Activated T-helper 17 cell treated with anti-CD3 and anti-CD28 coated beads, Interleukin-2, amount 50 U/mL, for 72 hours (primary cell): ENCODE measurements at regions not wholly inside any gene's neighbourhood (a gene's known extent, or its start where the extent isn't known, plus 50 kb on each side); places are given as distances from the start of the nearest gene placed in this dataset.

Experiments
- ATAC-seq: fragments of 150-1000 bp; cut with Tn5 transposase; replicated peaks from 2 replicates; pipeline ENCODE4 v1.10.0; 2021; ENCODE audit warnings: mild to moderate bottlenecking, moderate library complexity
- H3K27ac Mint-ChIP-seq: one replicate; pipeline ENCODE4 v1.8.0; 2022; ENCODE audit warnings: mixed read lengths
- H3K27me3 Mint-ChIP-seq: one replicate; pipeline ENCODE4 v1.8.0; 2022; ENCODE audit warnings: mixed read lengths
- H3K36me3 Mint-ChIP-seq: one replicate; pipeline ENCODE4 v1.8.0; 2022; ENCODE audit warnings: low read depth, mild to moderate bottlenecking, mixed read lengths
- H3K4me1 Mint-ChIP-seq: one replicate; pipeline ENCODE4 v1.8.0; 2022; ENCODE audit warnings: mixed read lengths
- H3K4me3 Mint-ChIP-seq: one replicate; pipeline ENCODE4 v1.8.0; 2022; ENCODE audit warnings: mild to moderate bottlenecking, mixed read lengths
- H3K9me3 Mint-ChIP-seq: one replicate; pipeline ENCODE4 v1.8.0; 2022; ENCODE audit warnings: mixed read lengths

- H3K9me3 Mint-ChIP-seq: no peaks in the 10 kb centered on the region
- no peaks in the 10 kb centered on the region for H3K36me3 Mint-ChIP-seq
- ATAC-seq: no peak
- peaks cover 3% of the 10 kb centered on the region for H3K27me3 Mint-ChIP-seq
- H3K4me1 Mint-ChIP-seq: no peaks in the 10 kb centered on the region
- H3K27ac Mint-ChIP-seq: no peak overlapping the region
- H3K4me3 Mint-ChIP-seq: no peak overlapping the region
Measured at GRCh38 chr3:25945836-25946235, 155.9 kb downstream of the OXSM start.

GRCh38 chr3:25952133-25952532 lies 162.2 kb downstream of the OXSM start:
- no peak for ATAC-seq
- Mint-ChIP-seq H3K9me3 (no peaks in the 10 kb centered on the region), H3K27me3 (peaks cover 3% of the 10 kb centered on the region), H3K27ac (no peak overlapping the region), H3K4me1 (no peaks in the 10 kb centered on the region), H3K36me3 (no peaks in the 10 kb centered on the region), H3K4me3 (no peak overlapping the region)

GRCh38 chr3:25957026-25957425 lies 167.1 kb downstream of the OXSM start:
- no peak for ATAC-seq
- Mint-ChIP-seq H3K27ac (no peak overlapping the region), H3K9me3 (no peaks in the 10 kb centered on the region), H3K4me1 (no peaks in the 10 kb centered on the region), H3K27me3 (no peaks in the 10 kb centered on the region), H3K36me3 (no peaks in the 10 kb centered on the region), H3K4me3 (no peak overlapping the region)

GRCh38 chr3:25960776-25961175 lies 170.9 kb downstream of the OXSM start:
- Mint-ChIP-seq H3K4me3 (no peak overlapping the region), H3K9me3 (no peaks in the 10 kb centered on the region), H3K4me1 (no peaks in the 10 kb centered on the region), H3K27me3 (no peaks in the 10 kb centered on the region), H3K36me3 (no peaks in the 10 kb centered on the region), H3K27ac (no peak overlapping the region)
- no peak for ATAC-seq

- H3K4me3 Mint-ChIP-seq: no peak overlapping the region
- H3K27ac Mint-ChIP-seq: no peak overlapping the region
- H3K9me3 Mint-ChIP-seq: no peaks in the 10 kb centered on the region
- no peak for ATAC-seq
- no peaks in the 10 kb centered on the region for H3K36me3 Mint-ChIP-seq
- H3K27me3 Mint-ChIP-seq: no peaks in the 10 kb centered on the region
- no peaks in the 10 kb centered on the region for H3K4me1 Mint-ChIP-seq
Measured at GRCh38 chr3:25962255-25962654, 172.4 kb downstream of the OXSM start.

- Mint-ChIP-seq H3K27ac (no peak overlapping the region), H3K27me3 (no peaks in the 10 kb centered on the region), H3K9me3 (no peaks in the 10 kb centered on the region), H3K36me3 (no peaks in the 10 kb centered on the region), H3K4me3 (no peak overlapping the region), H3K4me1 (no peaks in the 10 kb centered on the region)
- ATAC-seq: no peak
Measured at GRCh38 chr3:25964141-25964540, 174.3 kb downstream of the OXSM start.

GRCh38 chr3:25967385-25967784 lies 177.5 kb downstream of the OXSM start:
- Mint-ChIP-seq H3K27me3 (no peaks in the 10 kb centered on the region), H3K9me3 (peaks cover 3% of the 10 kb centered on the region), H3K36me3 (no peaks in the 10 kb centered on the region), H3K4me1 (no peaks in the 10 kb centered on the region), H3K4me3 (no peak overlapping the region), H3K27ac (no peak overlapping the region)
- ATAC-seq: no peak

GRCh38 chr3:25971736-25972135 lies 181.8 kb downstream of the OXSM start:
- Mint-ChIP-seq H3K27ac (no peak overlapping the region), H3K9me3 (peaks cover 3% of the 10 kb centered on the region), H3K4me1 (no peaks in the 10 kb centered on the region), H3K4me3 (no peak overlapping the region), H3K27me3 (no peaks in the 10 kb centered on the region), H3K36me3 (no peaks in the 10 kb centered on the region)
- ATAC-seq: no peak

GRCh38 chr3:25973122-25973521 lies 183.2 kb downstream of the OXSM start:
- no peak overlapping the region for H3K4me3 Mint-ChIP-seq
- no peaks in the 10 kb centered on the region for H3K27me3 Mint-ChIP-seq
- peaks cover 3% of the 10 kb centered on the region for H3K9me3 Mint-ChIP-seq
- H3K4me1 Mint-ChIP-seq: no peaks in the 10 kb centered on the region
- no peaks in the 10 kb centered on the region for H3K36me3 Mint-ChIP-seq
- H3K27ac Mint-ChIP-seq: no peak overlapping the region
- ATAC-seq: no peak

GRCh38 chr3:25982756-25983155 lies 192.9 kb downstream of the OXSM start:
- no peaks in the 10 kb centered on the region for H3K36me3 Mint-ChIP-seq
- H3K4me1 Mint-ChIP-seq: no peaks in the 10 kb centered on the region
- no peak overlapping the region for H3K27ac Mint-ChIP-seq

GRCh38 chr3:25985621-25986020 lies 195.7 kb downstream of the OXSM start:
- Mint-ChIP-seq H3K9me3 (peaks cover 5% of the 10 kb centered on the region), H3K27ac (no peak overlapping the region), H3K27me3 (no peaks in the 10 kb centered on the region), H3K4me3 (no peak overlapping the region), H3K4me1 (no peaks in the 10 kb centered on the region), H3K36me3 (no peaks in the 10 kb centered on the region)
- no peak for ATAC-seq

More at GRCh38 chr3:25982756-25983155, 192.9 kb downstream of the OXSM start:
- Mint-ChIP-seq H3K9me3 (peaks cover 5% of the 10 kb centered on the region), H3K27me3 (no peaks in the 10 kb centered on the region), H3K4me3 (no peak overlapping the region)
- no peak for ATAC-seq

- H3K27ac Mint-ChIP-seq: no peak overlapping the region
- H3K36me3 Mint-ChIP-seq: no peaks in the 10 kb centered on the region
- ATAC-seq: no peak
- no peaks in the 10 kb centered on the region for H3K4me1 Mint-ChIP-seq
- no peak overlapping the region for H3K4me3 Mint-ChIP-seq
- peaks cover 12% of the 10 kb centered on the region for H3K9me3 Mint-ChIP-seq
- no peaks in the 10 kb centered on the region for H3K27me3 Mint-ChIP-seq
Measured at GRCh38 chr3:25992606-25993005, 202.7 kb downstream of the OXSM start.

GRCh38 chr3:26004172-26004571 lies 214.3 kb downstream of the OXSM start:
- Mint-ChIP-seq H3K4me1 (no peaks in the 10 kb centered on the region), H3K27ac (no peak overlapping the region), H3K36me3 (no peaks in the 10 kb centered on the region), H3K9me3 (peaks cover 11% of the 10 kb centered on the region), H3K27me3 (no peaks in the 10 kb centered on the region), H3K4me3 (no peak overlapping the region)
- ATAC-seq: no peak

GRCh38 chr3:26011276-26011675 lies 221.4 kb downstream of the OXSM start:
- no peaks in the 10 kb centered on the region for H3K4me1 Mint-ChIP-seq
- no peaks in the 10 kb centered on the region for H3K9me3 Mint-ChIP-seq
- H3K36me3 Mint-ChIP-seq: no peaks in the 10 kb centered on the region
- H3K27me3 Mint-ChIP-seq: no peaks in the 10 kb centered on the region
- no peak for ATAC-seq
- no peak overlapping the region for H3K27ac Mint-ChIP-seq
- H3K4me3 Mint-ChIP-seq: no peak overlapping the region

- Mint-ChIP-seq H3K27ac (no peak overlapping the region), H3K27me3 (no peaks in the 10 kb centered on the region), H3K4me3 (no peak overlapping the region), H3K9me3 (no peaks in the 10 kb centered on the region), H3K4me1 (no peaks in the 10 kb centered on the region), H3K36me3 (no peaks in the 10 kb centered on the region)
- ATAC-seq: no peak
Measured at GRCh38 chr3:26012241-26012745, 222.4 kb downstream of the OXSM start.

GRCh38 chr3:26015752-26016151 lies 225.9 kb downstream of the OXSM start:
- Mint-ChIP-seq H3K27ac (no peak overlapping the region), H3K4me3 (no peak overlapping the region), H3K27me3 (no peaks in the 10 kb centered on the region), H3K4me1 (no peaks in the 10 kb centered on the region), H3K36me3 (no peaks in the 10 kb centered on the region), H3K9me3 (no peaks in the 10 kb centered on the region)
- ATAC-seq: no peak
